ENCODE measurements at regions not wholly inside any gene's neighbourhood (a gene's known extent, or its start where the extent isn't known, plus 50 kb on each side); places are given as distances from the start of the nearest gene placed in this dataset.

DNA sequence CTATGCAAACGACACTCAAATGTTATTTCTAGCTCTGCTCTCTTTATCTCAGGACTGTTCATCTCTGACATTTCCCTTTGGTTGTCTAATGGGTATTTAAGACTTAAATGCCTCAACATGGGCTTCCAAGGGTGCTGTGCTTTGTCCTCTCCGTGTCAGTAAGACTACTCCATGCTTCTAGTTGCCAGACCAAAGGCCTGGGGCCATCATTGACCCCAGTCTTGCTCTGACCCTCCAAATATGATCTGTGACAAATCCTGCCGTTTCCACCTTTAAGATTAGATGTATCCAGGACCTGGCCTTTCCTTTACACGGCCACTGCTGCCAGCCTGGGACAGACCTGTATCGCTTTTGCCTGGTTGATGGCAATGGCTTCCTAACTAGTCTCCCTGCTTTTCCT lies 126.3 kb upstream of the DYRK2 start:
- Mint-ChIP-seq H3K9me3 (no peaks in the 10 kb centered on the region), H3K36me3 (ENCODE audit: low read depth) (no peaks in the 10 kb centered on the region), H3K4me3 (no peak overlapping the region), H3K4me1 (ENCODE audit: low read depth) (peaks cover 7% of the 10 kb centered on the region), H3K27ac (no peak overlapping the region), H3K27me3 (no peaks in the 10 kb centered on the region)
- DNase-seq (no peak), ATAC-seq (no peak)
- POLR2A ChIA-PET = no interaction called here
- no peak for TF ChIP-seq CTCF (IDR thresholded peaks at IDR 0.05)
- intact Hi-C loops (cut with micrococcal nuclease) = no loop called here
- CTCF ChIA-PET = interaction anchor here (0.9 kb wide), 1 partner anchor 81 kb away, joined by 3 read pairs; no protein-coding TSS in a partner anchor

DNA sequence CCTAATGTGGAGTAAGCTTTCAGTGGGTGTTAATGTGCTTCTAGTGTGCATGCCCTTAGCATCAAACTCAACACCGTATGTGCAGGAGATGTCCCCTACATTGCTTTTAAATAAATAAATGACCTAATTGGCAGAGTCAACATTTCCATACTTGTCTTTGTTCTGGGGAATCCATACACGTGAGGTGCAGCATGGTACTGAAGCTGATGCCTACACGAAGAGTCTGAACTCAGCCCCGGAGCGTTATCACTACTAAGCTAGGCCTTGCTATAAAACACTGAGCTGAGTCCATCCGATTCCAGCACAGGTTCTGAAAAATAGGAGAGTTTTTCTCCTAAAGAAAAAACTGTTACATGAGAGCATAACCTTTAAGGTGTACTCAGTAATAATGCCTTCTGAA lies 125.0 kb upstream of the DYRK2 start:
- ChIA-PET CTCF (no interaction called here), POLR2A (no interaction called here)
- Mint-ChIP-seq H3K27ac (no peak overlapping the region), H3K27me3 (no peaks in the 10 kb centered on the region), H3K9me3 (no peaks in the 10 kb centered on the region), H3K36me3 (ENCODE audit: low read depth) (no peaks in the 10 kb centered on the region), H3K4me3 (no peak overlapping the region), H3K4me1 (ENCODE audit: low read depth) (peaks cover 7% of the 10 kb centered on the region)
- no peak for ATAC-seq
- DNase-seq = no peak
- intact Hi-C loops (cut with micrococcal nuclease) = no loop called here
- TF ChIP-seq CTCF (IDR thresholded peaks at IDR 0.05) = no peak

DNA sequence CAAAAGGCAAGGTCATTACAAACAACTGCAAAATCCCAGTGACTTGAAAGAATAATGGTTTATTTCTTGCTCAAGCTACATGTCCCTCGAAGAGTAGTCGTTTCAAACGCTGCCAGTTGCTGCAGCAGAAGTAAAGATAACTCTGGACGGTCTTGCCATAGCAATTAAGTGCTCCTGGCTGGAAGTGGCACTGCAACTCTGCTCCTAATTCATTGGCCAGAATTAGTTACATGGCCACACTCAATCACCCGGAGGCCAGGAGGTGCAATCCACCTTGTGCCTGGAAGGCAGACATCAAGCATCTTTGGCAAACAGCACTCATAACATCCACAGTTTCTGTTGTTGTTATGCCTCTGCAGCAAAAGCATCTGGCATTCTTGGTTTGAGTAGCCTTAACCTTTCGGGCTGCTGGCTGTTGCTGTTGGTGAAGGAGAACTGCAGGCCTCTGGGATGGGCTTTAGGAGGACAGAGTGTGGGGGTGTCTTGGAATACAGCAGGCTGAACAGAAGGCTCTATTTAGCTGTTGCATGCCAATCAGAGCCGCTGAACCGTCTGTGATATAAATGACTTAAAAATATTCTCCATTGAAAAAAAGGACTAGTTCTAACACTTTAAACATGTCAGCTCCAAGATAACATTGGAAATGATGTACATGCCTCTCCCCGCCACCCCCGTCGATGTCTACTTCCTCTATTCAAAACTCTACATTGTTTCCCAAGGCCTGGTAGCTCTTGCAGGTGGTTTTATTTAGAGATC lies 123.5 kb upstream of the DYRK2 start:
- intact Hi-C loops (cut with micrococcal nuclease) = no loop called here
- ChIA-PET POLR2A (interaction anchor here (0.8 kb wide), 1 partner anchor 17 kb away, joined by 3 read pairs; no protein-coding TSS in a partner anchor), CTCF (no interaction called here)
- Mint-ChIP-seq H3K4me3 (no peak overlapping the region), H3K27me3 (no peaks in the 10 kb centered on the region), H3K4me1 (ENCODE audit: low read depth) (peaks cover 12% of the 10 kb centered on the region), H3K27ac (no peak overlapping the region), H3K9me3 (no peaks in the 10 kb centered on the region), H3K36me3 (ENCODE audit: low read depth) (no peaks in the 10 kb centered on the region)
- DNase-seq (no peak), ATAC-seq (no peak)
- no peak for TF ChIP-seq CTCF (IDR thresholded peaks at IDR 0.05)

GRCh38 chr12:67525617-67525884 lies 123.0 kb upstream of the DYRK2 start:
- POLR2A ChIA-PET = no interaction called here
- CTCF ChIA-PET = no interaction called here
- DNase-seq = no peak

GRCh38 chr12:67526129-67526528 lies 122.4 kb upstream of the DYRK2 start:
- intact Hi-C loops (cut with micrococcal nuclease) = no loop called here
- Mint-ChIP-seq H3K27me3 (no peaks in the 10 kb centered on the region), H3K4me3 (no peak overlapping the region), H3K36me3 (ENCODE audit: low read depth) (no peaks in the 10 kb centered on the region), H3K9me3 (no peaks in the 10 kb centered on the region), H3K4me1 (ENCODE audit: low read depth) (peaks cover 12% of the 10 kb centered on the region), H3K27ac (no peak overlapping the region)
- POLR2A ChIA-PET = no interaction called here
- no peak for TF ChIP-seq CTCF (IDR thresholded peaks at IDR 0.05)
- CTCF ChIA-PET = no interaction called here
- DNase-seq (no peak), ATAC-seq (no peak)

More at GRCh38 chr12:67525617-67525884, 123.0 kb upstream of the DYRK2 start:
- H3K4me3 Mint-ChIP-seq = no peak overlapping the region
- no peaks in the 10 kb centered on the region for H3K9me3 Mint-ChIP-seq
- no peak overlapping the region for H3K27ac Mint-ChIP-seq
- ATAC-seq = no peak
- no peaks in the 10 kb centered on the region for H3K36me3 Mint-ChIP-seq (ENCODE audit: low read depth)
- H3K4me1 Mint-ChIP-seq (ENCODE audit: low read depth) = peaks cover 12% of the 10 kb centered on the region
- no peak for TF ChIP-seq CTCF (IDR thresholded peaks at IDR 0.05)
- intact Hi-C loops (cut with micrococcal nuclease) = no loop called here
- H3K27me3 Mint-ChIP-seq = no peaks in the 10 kb centered on the region
